K562 (cell line): ENCODE measurements at regions not wholly inside any gene's neighbourhood (a gene's known extent, or its start where the extent isn't known, plus 50 kb on each side); places are given as distances from the start of the nearest gene placed in this dataset.

Experiments
- ETV5 ChIP-seq: sonication (generic); formaldehyde crosslinking; IDR thresholded peaks from 2 replicates; pipeline ENCODE4 v1.4.0; 2020; ENCODE audit warnings: low read depth, mild to moderate bottlenecking, missing genetic modification reagents
- HOXB6 ChIP-seq: fragments of 250-450 bp; sonication (Bioruptor Pico); IDR thresholded peaks from 2 replicates; pipeline ENCODE4 v1.5.1; 2022; ENCODE audit warnings: mild to moderate bottlenecking, borderline replicate concordance
- JUNB ChIP-seq: fragments of 450-650 bp; formaldehyde crosslinking; conservative IDR thresholded peaks from 2 replicates; pipeline ENCODE4 v1.4.0; 2020; ENCODE audit warnings: mild to moderate bottlenecking
- MYBL2 ChIP-seq, 2 experiments: fragments of 450-650 bp in 1 of 2; sonication (generic) in 1 of 2; formaldehyde crosslinking in 1 of 2; IDR thresholded peaks; 2 replicates each; pipeline versions ENCODE4 v1.6.1 to v1.8.1; 2017 to 2022; ENCODE audit warnings: borderline replicate concordance in 1 of 2, inconsistent platforms in 1 of 2, low read depth in 1 of 2, mild to moderate bottlenecking in 1 of 2, missing genetic modification reagents in 1 of 2, moderate library complexity in 1 of 2
- NBN ChIP-seq: fragments of 450-650 bp; IDR thresholded peaks from 2 replicates; pipeline ENCODE4 v1.6.1; 2016; ENCODE audit warnings: low read depth, mild to moderate bottlenecking
- PHF21A ChIP-seq: fragments of 450-650 bp; IDR thresholded peaks from 2 replicates; pipeline ENCODE4 v1.6.1; 2017; ENCODE audit warnings: low read depth, borderline replicate concordance
- SMARCC2 ChIP-seq: fragments of 450-650 bp; IDR thresholded peaks from 2 replicates; pipeline ENCODE4 v1.6.1; 2017; ENCODE audit warnings: antibody characterized with exemption, moderate library complexity, mild to moderate bottlenecking, low read depth
- TCF7 ChIP-seq: sonication (generic); IDR thresholded peaks from 2 replicates; pipeline ENCODE4 v1.6.1; 2016; ENCODE audit warnings: antibody characterized with exemption, borderline replicate concordance
- TF ChIP-seq, protein P1 (sequence below): fragments of 450-650 bp; IDR thresholded peaks from 2 replicates; pipeline ENCODE4 v1.6.1; 2016; ENCODE audit warnings: mild to moderate bottlenecking, moderate library complexity
- TF ChIP-seq, protein P2 (sequence below): fragments of 450-650 bp; IDR thresholded peaks from 2 replicates; pipeline ENCODE4 v1.6.1; 2017; ENCODE audit warnings: antibody characterized with exemption

DNA sequence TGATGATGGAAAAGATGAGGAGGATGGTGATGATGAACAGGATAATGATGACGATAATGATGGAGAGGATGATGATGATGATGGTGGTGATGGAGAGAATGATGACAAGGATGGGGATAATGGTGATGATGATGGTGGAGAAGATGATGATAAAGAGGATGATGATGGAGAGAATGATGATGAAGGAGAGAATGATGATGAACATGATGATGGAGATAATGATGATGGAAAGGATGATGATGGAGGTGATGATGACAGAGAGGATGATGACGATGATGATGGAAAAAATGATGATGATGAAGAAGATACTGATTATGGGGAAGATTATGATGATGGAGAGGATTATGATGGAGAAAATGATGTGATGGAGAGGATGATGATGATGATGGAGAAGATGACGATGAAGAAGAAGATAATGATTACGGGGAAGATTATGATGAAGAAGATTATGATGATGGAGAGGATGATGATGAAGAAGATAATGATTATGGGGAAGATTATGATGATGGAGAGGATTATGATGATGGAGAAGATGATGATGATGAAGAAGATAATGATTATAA, 204.1 kb downstream of the MATN1 start (continued):
- TF ChIP-seq, protein P1, sequence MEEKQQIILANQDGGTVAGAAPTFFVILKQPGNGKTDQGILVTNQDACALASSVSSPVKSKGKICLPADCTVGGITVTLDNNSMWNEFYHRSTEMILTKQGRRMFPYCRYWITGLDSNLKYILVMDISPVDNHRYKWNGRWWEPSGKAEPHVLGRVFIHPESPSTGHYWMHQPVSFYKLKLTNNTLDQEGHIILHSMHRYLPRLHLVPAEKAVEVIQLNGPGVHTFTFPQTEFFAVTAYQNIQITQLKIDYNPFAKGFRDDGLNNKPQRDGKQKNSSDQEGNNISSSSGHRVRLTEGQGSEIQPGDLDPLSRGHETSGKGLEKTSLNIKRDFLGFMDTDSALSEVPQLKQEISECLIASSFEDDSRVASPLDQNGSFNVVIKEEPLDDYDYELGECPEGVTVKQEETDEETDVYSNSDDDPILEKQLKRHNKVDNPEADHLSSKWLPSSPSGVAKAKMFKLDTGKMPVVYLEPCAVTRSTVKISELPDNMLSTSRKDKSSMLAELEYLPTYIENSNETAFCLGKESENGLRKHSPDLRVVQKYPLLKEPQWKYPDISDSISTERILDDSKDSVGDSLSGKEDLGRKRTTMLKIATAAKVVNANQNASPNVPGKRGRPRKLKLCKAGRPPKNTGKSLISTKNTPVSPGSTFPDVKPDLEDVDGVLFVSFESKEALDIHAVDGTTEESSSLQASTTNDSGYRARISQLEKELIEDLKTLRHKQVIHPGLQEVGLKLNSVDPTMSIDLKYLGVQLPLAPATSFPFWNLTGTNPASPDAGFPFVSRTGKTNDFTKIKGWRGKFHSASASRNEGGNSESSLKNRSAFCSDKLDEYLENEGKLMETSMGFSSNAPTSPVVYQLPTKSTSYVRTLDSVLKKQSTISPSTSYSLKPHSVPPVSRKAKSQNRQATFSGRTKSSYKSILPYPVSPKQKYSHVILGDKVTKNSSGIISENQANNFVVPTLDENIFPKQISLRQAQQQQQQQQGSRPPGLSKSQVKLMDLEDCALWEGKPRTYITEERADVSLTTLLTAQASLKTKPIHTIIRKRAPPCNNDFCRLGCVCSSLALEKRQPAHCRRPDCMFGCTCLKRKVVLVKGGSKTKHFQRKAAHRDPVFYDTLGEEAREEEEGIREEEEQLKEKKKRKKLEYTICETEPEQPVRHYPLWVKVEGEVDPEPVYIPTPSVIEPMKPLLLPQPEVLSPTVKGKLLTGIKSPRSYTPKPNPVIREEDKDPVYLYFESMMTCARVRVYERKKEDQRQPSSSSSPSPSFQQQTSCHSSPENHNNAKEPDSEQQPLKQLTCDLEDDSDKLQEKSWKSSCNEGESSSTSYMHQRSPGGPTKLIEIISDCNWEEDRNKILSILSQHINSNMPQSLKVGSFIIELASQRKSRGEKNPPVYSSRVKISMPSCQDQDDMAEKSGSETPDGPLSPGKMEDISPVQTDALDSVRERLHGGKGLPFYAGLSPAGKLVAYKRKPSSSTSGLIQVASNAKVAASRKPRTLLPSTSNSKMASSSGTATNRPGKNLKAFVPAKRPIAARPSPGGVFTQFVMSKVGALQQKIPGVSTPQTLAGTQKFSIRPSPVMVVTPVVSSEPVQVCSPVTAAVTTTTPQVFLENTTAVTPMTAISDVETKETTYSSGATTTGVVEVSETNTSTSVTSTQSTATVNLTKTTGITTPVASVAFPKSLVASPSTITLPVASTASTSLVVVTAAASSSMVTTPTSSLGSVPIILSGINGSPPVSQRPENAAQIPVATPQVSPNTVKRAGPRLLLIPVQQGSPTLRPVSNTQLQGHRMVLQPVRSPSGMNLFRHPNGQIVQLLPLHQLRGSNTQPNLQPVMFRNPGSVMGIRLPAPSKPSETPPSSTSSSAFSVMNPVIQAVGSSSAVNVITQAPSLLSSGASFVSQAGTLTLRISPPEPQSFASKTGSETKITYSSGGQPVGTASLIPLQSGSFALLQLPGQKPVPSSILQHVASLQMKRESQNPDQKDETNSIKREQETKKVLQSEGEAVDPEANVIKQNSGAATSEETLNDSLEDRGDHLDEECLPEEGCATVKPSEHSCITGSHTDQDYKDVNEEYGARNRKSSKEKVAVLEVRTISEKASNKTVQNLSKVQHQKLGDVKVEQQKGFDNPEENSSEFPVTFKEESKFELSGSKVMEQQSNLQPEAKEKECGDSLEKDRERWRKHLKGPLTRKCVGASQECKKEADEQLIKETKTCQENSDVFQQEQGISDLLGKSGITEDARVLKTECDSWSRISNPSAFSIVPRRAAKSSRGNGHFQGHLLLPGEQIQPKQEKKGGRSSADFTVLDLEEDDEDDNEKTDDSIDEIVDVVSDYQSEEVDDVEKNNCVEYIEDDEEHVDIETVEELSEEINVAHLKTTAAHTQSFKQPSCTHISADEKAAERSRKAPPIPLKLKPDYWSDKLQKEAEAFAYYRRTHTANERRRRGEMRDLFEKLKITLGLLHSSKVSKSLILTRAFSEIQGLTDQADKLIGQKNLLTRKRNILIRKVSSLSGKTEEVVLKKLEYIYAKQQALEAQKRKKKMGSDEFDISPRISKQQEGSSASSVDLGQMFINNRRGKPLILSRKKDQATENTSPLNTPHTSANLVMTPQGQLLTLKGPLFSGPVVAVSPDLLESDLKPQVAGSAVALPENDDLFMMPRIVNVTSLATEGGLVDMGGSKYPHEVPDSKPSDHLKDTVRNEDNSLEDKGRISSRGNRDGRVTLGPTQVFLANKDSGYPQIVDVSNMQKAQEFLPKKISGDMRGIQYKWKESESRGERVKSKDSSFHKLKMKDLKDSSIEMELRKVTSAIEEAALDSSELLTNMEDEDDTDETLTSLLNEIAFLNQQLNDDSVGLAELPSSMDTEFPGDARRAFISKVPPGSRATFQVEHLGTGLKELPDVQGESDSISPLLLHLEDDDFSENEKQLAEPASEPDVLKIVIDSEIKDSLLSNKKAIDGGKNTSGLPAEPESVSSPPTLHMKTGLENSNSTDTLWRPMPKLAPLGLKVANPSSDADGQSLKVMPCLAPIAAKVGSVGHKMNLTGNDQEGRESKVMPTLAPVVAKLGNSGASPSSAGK = no peak
- TF ChIP-seq SMARCC2 (no peak), PHF21A (no peak), HOXB6 (no peak), JUNB (no peak), NBN (no peak), TCF7 (no peak), ETV5 (CRISPR knock-in tag) (no peak), MYBL2 (IDR thresholded peaks at IDR 0.05; ENCODE audit: low read depth) (no peak), MYBL2 (CRISPR knock-in tag; IDR thresholded peaks at IDR 0.05; ENCODE audit: borderline replicate concordance) (no peak)
- TF ChIP-seq, protein P2, sequence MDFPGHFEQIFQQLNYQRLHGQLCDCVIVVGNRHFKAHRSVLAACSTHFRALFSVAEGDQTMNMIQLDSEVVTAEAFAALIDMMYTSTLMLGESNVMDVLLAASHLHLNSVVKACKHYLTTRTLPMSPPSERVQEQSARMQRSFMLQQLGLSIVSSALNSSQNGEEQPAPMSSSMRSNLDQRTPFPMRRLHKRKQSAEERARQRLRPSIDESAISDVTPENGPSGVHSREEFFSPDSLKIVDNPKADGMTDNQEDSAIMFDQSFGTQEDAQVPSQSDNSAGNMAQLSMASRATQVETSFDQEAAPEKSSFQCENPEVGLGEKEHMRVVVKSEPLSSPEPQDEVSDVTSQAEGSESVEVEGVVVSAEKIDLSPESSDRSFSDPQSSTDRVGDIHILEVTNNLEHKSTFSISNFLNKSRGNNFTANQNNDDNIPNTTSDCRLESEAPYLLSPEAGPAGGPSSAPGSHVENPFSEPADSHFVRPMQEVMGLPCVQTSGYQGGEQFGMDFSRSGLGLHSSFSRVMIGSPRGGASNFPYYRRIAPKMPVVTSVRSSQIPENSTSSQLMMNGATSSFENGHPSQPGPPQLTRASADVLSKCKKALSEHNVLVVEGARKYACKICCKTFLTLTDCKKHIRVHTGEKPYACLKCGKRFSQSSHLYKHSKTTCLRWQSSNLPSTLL = 0 out of 2 replicates have a peak, but pooled peaks have one; percentile 10
